Effector CD4-positive, alpha-beta T cell (primary cell): ENCODE measurements at regions not wholly inside any gene's neighbourhood (a gene's known extent, or its start where the extent isn't known, plus 50 kb on each side); places are given as distances from the start of the nearest gene placed in this dataset.

Source experiments
- DNase-seq: peaks from one replicate; pipeline ENCODE4 v3.0.0-alpha.2; 2020

GRCh38 chr20:41879123-41879522 lies 260.9 kb upstream of the CHD6 start:
- DNase-seq = no peak

GRCh38 chr20:41877911-41878310 lies 259.7 kb upstream of the CHD6 start:
- DNase-seq = no peak

- DNase-seq = no peak
These were observed 256.5 kb upstream of the CHD6 start for GRCh38 chr20:41874658-41875057.

GRCh38 chr20:41872930-41873329 lies 254.8 kb upstream of the CHD6 start:
- DNase-seq = no peak

- no peak for DNase-seq
These were observed 252.8 kb upstream of the CHD6 start for GRCh38 chr20:41870869-41871462.

GRCh38 chr20:41869261-41869660 lies 251.1 kb upstream of the CHD6 start:
- no peak for DNase-seq

- no peak for DNase-seq
These were observed 247.8 kb upstream of the CHD6 start for GRCh38 chr20:41865938-41866337.

GRCh38 chr20:41862476-41862875 lies 244.3 kb upstream of the CHD6 start:
- no peak for DNase-seq

GRCh38 chr20:41861772-41862422 lies 243.7 kb upstream of the CHD6 start:
- DNase-seq = no peak

- no peak for DNase-seq
These were observed 236.6 kb upstream of the CHD6 start for GRCh38 chr20:41854765-41855164.

GRCh38 chr20:41853806-41854205 lies 235.6 kb upstream of the CHD6 start:
- DNase-seq = no peak

- no peak for DNase-seq
These were observed 230.0 kb upstream of the CHD6 start for GRCh38 chr20:41848180-41848579.

- DNase-seq = no peak
These were observed 219.6 kb upstream of the CHD6 start for GRCh38 chr20:41837669-41838224.

GRCh38 chr20:41833739-41834138 lies 215.6 kb upstream of the CHD6 start:
- no peak for DNase-seq

GRCh38 chr20:41830702-41831101 lies 212.5 kb upstream of the CHD6 start:
- no peak for DNase-seq

- no peak for DNase-seq
These were observed 201.3 kb upstream of the CHD6 start for GRCh38 chr20:41819436-41819835.

- DNase-seq = no peak
These were observed 200.8 kb upstream of the CHD6 start for GRCh38 chr20:41818991-41819390.

- DNase-seq = no peak
These were observed 200.2 kb upstream of the CHD6 start for GRCh38 chr20:41818369-41818768.

- DNase-seq = no peak
These were observed 193.3 kb upstream of the CHD6 start for GRCh38 chr20:41811456-41811855.

GRCh38 chr20:41800040-41800439 lies 181.9 kb upstream of the CHD6 start:
- no peak for DNase-seq

GRCh38 chr20:41798930-41799502 lies 180.8 kb upstream of the CHD6 start:
- no peak for DNase-seq

- no peak for DNase-seq
These were observed 168.0 kb upstream of the CHD6 start for GRCh38 chr20:41786158-41786557.

- DNase-seq = no peak
These were observed 166.2 kb upstream of the CHD6 start for GRCh38 chr20:41784209-41784958.
